ENCODE measurements at regions not wholly inside any gene's neighbourhood (a gene's known extent, or its start where the extent isn't known, plus 50 kb on each side); places are given as distances from the start of the nearest gene placed in this dataset.
A peak's percentile ranks its signal among the peaks of the same experiment; 100 is the strongest.

DNA sequence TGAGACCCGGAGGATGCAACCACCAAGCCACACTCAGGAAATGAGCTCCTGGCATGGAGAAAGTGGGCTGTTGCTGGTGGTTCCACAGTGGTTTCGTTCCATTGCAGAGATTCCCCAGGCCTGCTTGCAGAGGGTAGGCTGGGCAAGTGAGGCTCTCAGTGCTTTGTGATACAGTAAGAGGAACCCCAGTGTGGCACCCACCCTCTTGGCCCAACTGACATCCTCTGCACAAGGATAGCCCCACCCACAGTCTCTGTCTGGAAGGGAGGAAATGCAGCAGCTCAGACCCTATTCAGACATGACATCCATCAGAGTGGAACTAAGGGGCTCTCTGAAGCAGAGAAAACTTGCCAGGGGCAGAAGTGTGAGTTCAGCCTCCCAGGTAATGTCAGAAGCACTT is 69.6 kb upstream of the FSTL4 start:
- intact Hi-C loops (cut with DNase I): no loop called here
- TF ChIP-seq CTCF (IDR thresholded peaks at IDR 0.05) (no peak), POLR2A (IDR thresholded peaks at IDR 0.05) (no peak)
- H3K4me1 ChIP-seq (replicated peaks in 1 of 2): no peaks in the 10 kb centered on the region
- 44 to 69% (median 68%) methylated on average over 1 to 2 of the region's 2 CpGs for WGBS, 4 donors
- H3K4me3 ChIP-seq: no peak overlapping the region
- no peaks in the 10 kb centered on the region for H3K36me3 ChIP-seq (replicated peaks in 1 of 2)
- H3K9me3 ChIP-seq (replicated peaks in 1 of 3): no peaks in the 10 kb centered on the region
- peak in 2 of 7 donors; percentile 9 to 36 for DNase-seq
- H3K27me3 ChIP-seq: no peaks in the 10 kb centered on the region
- no peak overlapping the region for H3K27ac ChIP-seq

- TF ChIP-seq CTCF (IDR thresholded peaks at IDR 0.05) (no peak), POLR2A (IDR thresholded peaks at IDR 0.05) (no peak)
- H3K4me3 ChIP-seq: no peak overlapping the region
- no peaks in the 10 kb centered on the region for H3K27me3 ChIP-seq
- peak in 2 of 7 donors; percentile 2 to 7 for DNase-seq
- H3K27ac ChIP-seq: no peak overlapping the region
- no peaks in the 10 kb centered on the region for H3K9me3 ChIP-seq (replicated peaks in 1 of 3)
- intact Hi-C loops (cut with DNase I): no loop called here
- no peaks in the 10 kb centered on the region for H3K36me3 ChIP-seq (replicated peaks in 1 of 2)
- WGBS, 4 donors: 77 to 90% (median 80%) methylated on average over 6 to 12 of the region's 12 CpGs
- H3K4me1 ChIP-seq (replicated peaks in 1 of 2): no peaks in the 10 kb centered on the region
These were observed 68.7 kb upstream of the FSTL4 start for GRCh38 chr5:133680830-133681565.

DNA sequence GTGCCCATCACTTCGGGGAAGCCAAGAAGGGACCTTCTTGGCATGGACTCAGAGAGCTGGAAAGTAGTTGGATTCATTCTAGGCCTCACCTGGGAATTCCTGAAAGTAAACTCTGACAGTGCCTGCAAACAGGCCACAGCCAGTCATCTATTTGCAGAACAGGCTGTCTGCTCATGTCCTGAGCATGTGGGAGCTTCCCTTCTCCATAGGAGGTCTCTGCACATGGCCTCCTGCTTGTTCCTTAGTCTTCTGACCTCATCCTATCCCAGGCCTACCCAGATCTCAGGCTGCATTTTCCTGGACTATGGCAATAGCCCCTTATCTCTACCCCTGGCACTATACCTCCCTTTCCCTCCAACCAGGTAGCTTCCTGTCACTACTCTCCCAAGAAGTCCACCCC is 67.2 kb upstream of the FSTL4 start:
- H3K9me3 ChIP-seq (replicated peaks in 1 of 3): no peaks in the 10 kb centered on the region
- no peak overlapping the region for H3K4me3 ChIP-seq
- intact Hi-C loops (cut with DNase I): no loop called here
- WGBS, 4 donors: 72 to 100% (median 80%) methylated on average over 1 of the region's 1 CpG
- H3K4me1 ChIP-seq (replicated peaks in 1 of 2): no peaks in the 10 kb centered on the region
- H3K36me3 ChIP-seq (replicated peaks in 1 of 2): no peaks in the 10 kb centered on the region
- no peaks in the 10 kb centered on the region for H3K27me3 ChIP-seq
- DNase-seq: peak in 1 of 7 donors; percentile 25
- no peak for TF ChIP-seq POLR2A (IDR thresholded peaks at IDR 0.05)
- TF ChIP-seq CTCF (IDR thresholded peaks at IDR 0.05): no peak
- no peak overlapping the region for H3K27ac ChIP-seq

GRCh38 chr5:133675376-133676154 is 63.2 kb upstream of the FSTL4 start:
- Histone ChIP-seq H3K27me3 (no peaks in the 10 kb centered on the region), H3K4me3 (no peak overlapping the region), H3K9me3 (replicated peaks in 1 of 3) (no peaks in the 10 kb centered on the region), H3K4me1 (replicated peaks in 1 of 2) (no peaks in the 10 kb centered on the region), H3K27ac (no peak overlapping the region), H3K36me3 (replicated peaks in 1 of 2) (no peaks in the 10 kb centered on the region)
- DNase-seq: peak in 2 of 7 donors; percentile 2 to 24
- 85 to 97% (median 89%) methylated on average over 9 to 13 of the region's 13 CpGs for WGBS, 4 donors
- intact Hi-C loops (cut with DNase I): no loop called here
- TF ChIP-seq CTCF (IDR thresholded peaks at IDR 0.05) (no peak), POLR2A (IDR thresholded peaks at IDR 0.05) (no peak)

All from adrenal gland (tissue), 9 donors.